ENCODE measurements at regions not wholly inside any gene's neighbourhood (a gene's known extent, or its start where the extent isn't known, plus 50 kb on each side); places are given as distances from the start of the nearest gene placed in this dataset.
"Not testable (repeated sequence)": the region's sequence is repeated elsewhere in the genome, so short reads cannot be mapped to it uniquely, and the experiment has no call there.

- DNase-seq: no peak
These were observed 51.2 kb downstream of the OR13H1 start for GRCh38 chrX:131595120-131595519.

GRCh38 chrX:131607792-131608369, 64.0 kb downstream of the OR13H1 start:
- DNase-seq: no peak

GRCh38 chrX:131609480-131609879, 65.6 kb downstream of the OR13H1 start:
- no peak for DNase-seq

- no peak for DNase-seq
These were observed 69.4 kb downstream of the OR13H1 start for GRCh38 chrX:131613260-131613659.

- DNase-seq: no peak
These were observed 70.4 kb downstream of the OR13H1 start for GRCh38 chrX:131614241-131614640.

- DNase-seq: no peak
These were observed 73.3 kb downstream of the OR13H1 start for GRCh38 chrX:131617182-131617581.

- no peak for DNase-seq
These were observed 77.8 kb downstream of the OR13H1 start for GRCh38 chrX:131621650-131622049.

GRCh38 chrX:131626681-131627296, 82.9 kb downstream of the OR13H1 start:
- DNase-seq: no peak

GRCh38 chrX:131630534-131630933, 86.7 kb downstream of the OR13H1 start:
- DNase-seq: no peak

GRCh38 chrX:131633285-131633917, 89.5 kb downstream of the OR13H1 start:
- peak; percentile 52 for DNase-seq

GRCh38 chrX:131634900-131635299, 91.0 kb downstream of the OR13H1 start:
- no peak for DNase-seq

- DNase-seq: no peak
These were observed 102.2 kb downstream of the OR13H1 start for GRCh38 chrX:131646106-131646505.

GRCh38 chrX:131649741-131650140, 105.9 kb downstream of the OR13H1 start:
- no peak for DNase-seq

- no peak for DNase-seq
These were observed 107.0 kb downstream of the OR13H1 start for GRCh38 chrX:131650637-131651410.

- DNase-seq: not testable (repeated sequence)
These were observed 119.9 kb downstream of the OR13H1 start for GRCh38 chrX:131663726-131664125.

- DNase-seq: no peak
These were observed 127.9 kb downstream of the OR13H1 start for GRCh38 chrX:131671735-131672134.

GRCh38 chrX:131675596-131676194, 131.8 kb downstream of the OR13H1 start:
- peak; percentile 0 for DNase-seq

- peak; percentile 23 for DNase-seq
These were observed 134.1 kb downstream of the OR13H1 start for GRCh38 chrX:131677655-131678628.

GRCh38 chrX:131682735-131683134, 138.9 kb downstream of the OR13H1 start:
- not testable (repeated sequence) for DNase-seq

GRCh38 chrX:131693359-131693758, 149.5 kb downstream of the OR13H1 start:
- DNase-seq: no peak

- DNase-seq: not testable (repeated sequence)
These were observed 153.1 kb downstream of the OR13H1 start for GRCh38 chrX:131696989-131697388.

GRCh38 chrX:131703646-131704045, 159.8 kb downstream of the OR13H1 start:
- no peak for DNase-seq

Data from suppressor macrophage treated with lipopolysaccharide for 4 hours (primary cell).